H1 (cell line): ENCODE measurements at regions not wholly inside any gene's neighbourhood (a gene's known extent, or its start where the extent isn't known, plus 50 kb on each side); places are given as distances from the start of the nearest gene placed in this dataset.

Source experiments
- CHD7 ChIP-seq: fragments of 300-600 bp; sonication (generic); IDR thresholded peaks from 2 replicates; pipeline ENCODE4 v1.7.1; 2012; ENCODE audit warnings: low read length, moderate library complexity, mild to moderate bottlenecking, inconsistent platforms; ENCODE audit not compliant: insufficient replicate concordance
- CREB1 ChIP-seq: IDR thresholded peaks from 2 replicates; pipeline ENCODE4 v1.6.1; 2012; ENCODE audit warnings: inconsistent platforms
- CTCF ChIP-seq, 3 experiments: IDR thresholded peaks; 1 replicate in 2 of 3; 2 replicates in 1 of 3; pipeline versions ENCODE4 v1.5.1 to v1.6.1; 2011; ENCODE audit warnings: low read length in 3 of 3, mild to moderate bottlenecking in 3 of 3, inconsistent platforms in 2 of 3, low read depth in 1 of 3, moderate library complexity in 1 of 3; ENCODE audit not compliant: insufficient read depth in 1 of 3; ENCODE audit errors: control extremely low read depth in 1 of 3
- EP300 ChIP-seq, 2 experiments: IDR thresholded peaks; 1 replicate in 1 of 2; 2 replicates in 1 of 2; pipeline ENCODE4 v1.6.1; 2011 to 2012; ENCODE audit warnings: low read depth in 2 of 2, low read length in 2 of 2, mild to moderate bottlenecking in 2 of 2, borderline replicate concordance in 1 of 2, inconsistent platforms in 1 of 2, moderate library complexity in 1 of 2
- EZH2 ChIP-seq: fragments of 200-600 bp; sonication (generic); IDR thresholded peaks from 2 replicates; pipeline ENCODE4 v1.7.1; 2012; ENCODE audit warnings: low read depth, mild to moderate bottlenecking, moderate library complexity, low read length, inconsistent platforms; ENCODE audit not compliant: severe bottlenecking
- GTF2F1 ChIP-seq: IDR thresholded peaks from 2 replicates; pipeline ENCODE4 v1.6.1; 2012; ENCODE audit warnings: low read depth, low read length, improper control_type of control experiment, borderline replicate concordance
- POLR2A ChIP-seq, 2 experiments: IDR thresholded peaks; 1 replicate in 1 of 2; 2 replicates in 1 of 2; pipeline ENCODE4 v1.6.1; 2011; ENCODE audit warnings: low read depth in 2 of 2, low read length in 2 of 2, mild to moderate bottlenecking in 2 of 2; ENCODE audit errors: control extremely low read depth in 1 of 2
- POLR2AphosphoS5 ChIP-seq: IDR thresholded peaks from 2 replicates; pipeline ENCODE4 v1.6.1; 2011; ENCODE audit warnings: low read depth, low read length
- RAD21 ChIP-seq, 2 experiments: IDR thresholded peaks in 1 of 2; conservative IDR thresholded peaks in 1 of 2; 2 replicates each; pipeline ENCODE4 v1.6.1; 2011; ENCODE audit warnings: low read depth in 2 of 2, low read length in 2 of 2, improper control_type of control experiment in 1 of 2, inconsistent platforms in 1 of 2, mild to moderate bottlenecking in 1 of 2, moderate library complexity in 1 of 2
- SIN3A ChIP-seq, 2 experiments: IDR thresholded peaks in 1 of 2; conservative IDR thresholded peaks in 1 of 2; 2 replicates each; pipeline ENCODE4 v1.6.1; 2011 to 2012; ENCODE audit warnings: low read length in 2 of 2, improper control_type of control experiment in 1 of 2, low read depth in 1 of 2, mild to moderate bottlenecking in 1 of 2
- SP1 ChIP-seq: IDR thresholded peaks from 2 replicates; pipeline ENCODE4 v1.6.1; 2011; ENCODE audit warnings: low read depth, low read length
- USF2 ChIP-seq: IDR thresholded peaks from 2 replicates; pipeline ENCODE4 v1.6.1; 2011; ENCODE audit warnings: low read length, improper control_type of control experiment
- ZNF274 ChIP-seq: IDR thresholded peaks from 2 replicates; pipeline ENCODE4 v1.7.0; 2012; ENCODE audit warnings: low read length, borderline replicate concordance; ENCODE audit errors: extremely low read depth

- TF ChIP-seq EP300 (IDR thresholded peaks at IDR 0.05; ENCODE audit: borderline replicate concordance in 1 of 2, low read depth in 2 of 2, low read length in 2 of 2) (no peak), CTCF (IDR thresholded peaks at IDR 0.05; ENCODE audit: control extremely low read depth in 1 of 3, insufficient read depth in 1 of 3, low read depth in 1 of 3, low read length in 3 of 3) (no peak), GTF2F1 (no peak), USF2 (no peak), POLR2AphosphoS5 (no peak), EZH2 (no peak), CHD7 (no peak), ZNF274 (no peak), POLR2A (IDR thresholded peaks at IDR 0.05; ENCODE audit: control extremely low read depth in 1 of 2, low read depth in 2 of 2, low read length in 2 of 2) (no peak), SIN3A (conservative IDR thresholded peaks at IDR 0.05 in 1 of 2, IDR thresholded peaks at IDR 0.05 in 1 of 2; ENCODE audit: low read depth in 1 of 2, low read length in 2 of 2) (no peak), CREB1 (no peak), SP1 (no peak), RAD21 (IDR thresholded peaks at IDR 0.05 in 1 of 2, conservative IDR thresholded peaks at IDR 0.05 in 1 of 2; ENCODE audit: low read depth in 2 of 2, low read length in 2 of 2) (no peak)
These were observed 98.3 kb downstream of the KLF12 start for GRCh38 chr13:74035896-74036295.
